H1 (cell line): ENCODE measurements at regions not wholly inside any gene's neighbourhood (a gene's known extent, or its start where the extent isn't known, plus 50 kb on each side); places are given as distances from the start of the nearest gene placed in this dataset.

ENCODE experiments used
- CTCF ChIA-PET: fragments of 300-600 bp; sonication (Branson Sonifier 250); formaldehyde crosslinking; loops from one replicate; lab custom pipeline; 2021; ENCODE audit not compliant: partially characterized antibody; lab: Charles Lee
- POLR2A ChIA-PET: fragments of 300-600 bp; sonication (Branson Sonifier 250); formaldehyde crosslinking; loops from one replicate; lab custom pipeline; 2021; ENCODE audit warnings: inconsistent platforms; ENCODE audit not compliant: partially characterized antibody; lab: Charles Lee
- DNase-seq, 2 experiments: peaks; one replicate each; pipeline versions ENCODE4 v3.0.0 to v3.0.0-alpha.2; 2010 to 2022; ENCODE audit warnings: low spot score in 2 of 2, low read depth in 1 of 2, mixed read lengths in 1 of 2
- FAIRE-seq: peaks from 2 replicates; lab custom pipeline; 2011; peaks lifted over from hg19 to GRCh38; lab: Jason Lieb, UNC
- H2AFZ ChIP-seq: 2 replicates; pipeline ENCODE4 v1.8.1; 2012; ENCODE audit warnings: low read length, inconsistent platforms
- H2AK5ac ChIP-seq: 2 replicates; pipeline ENCODE4 v1.6.1; 2013; ENCODE audit warnings: low read depth, low read length
- H2BK120ac ChIP-seq: replicated peaks from 2 replicates; pipeline ENCODE3; 2013; ENCODE audit warnings: low read depth, low read length, inconsistent platforms
- H2BK12ac ChIP-seq: 2 replicates; pipeline ENCODE4 v1.6.1; 2013; ENCODE audit warnings: low read depth, low read length
- H2BK15ac ChIP-seq: 2 replicates; pipeline ENCODE4 v1.6.1; 2013; ENCODE audit warnings: low read length
- H2BK20ac ChIP-seq: 2 replicates; pipeline ENCODE4 v1.6.1; 2013; ENCODE audit warnings: low read length
- H2BK5ac ChIP-seq: 2 replicates; pipeline ENCODE4 v1.6.1; 2013; ENCODE audit warnings: low read depth, low read length
- H3K14ac ChIP-seq: 2 replicates; pipeline ENCODE4 v1.6.1; 2013; ENCODE audit warnings: inconsistent platforms; ENCODE audit not compliant: insufficient read length
- H3K18ac ChIP-seq: 2 replicates; pipeline ENCODE4 v1.6.1; 2013; ENCODE audit warnings: low read length; ENCODE audit errors: extremely low read depth
- H3K23ac ChIP-seq: 2 replicates; pipeline ENCODE4 v1.6.1; 2013; ENCODE audit warnings: inconsistent platforms; ENCODE audit not compliant: insufficient read length
- H3K23me2 ChIP-seq: 2 replicates; pipeline ENCODE4 v1.6.1; 2013; ENCODE audit warnings: low read depth, low read length
- H3K27ac ChIP-seq: 2 replicates; pipeline ENCODE4 v1.6.1; 2011; ENCODE audit warnings: low read depth, low read length, inconsistent platforms
- H3K27me3 ChIP-seq, 4 experiments: replicated peaks in 1 of 4; 1 replicate in 1 of 4; 2 replicates in 3 of 4; pipeline versions ENCODE4 v1.6.1 to v1.8.1; 2011 to 2013; ENCODE audit warnings: low read length in 3 of 4, mild to moderate bottlenecking in 3 of 4, inconsistent platforms in 2 of 4, mixed read lengths in 2 of 4, moderate library complexity in 1 of 4; ENCODE audit not compliant: control insufficient read depth in 3 of 4, insufficient read depth in 3 of 4; ENCODE audit errors: extremely low read depth in 1 of 4
- H3K36me3 ChIP-seq, 4 experiments: 2 replicates each; pipeline versions ENCODE4 v1.6.1 to v1.8.1; 2011 to 2013; ENCODE audit warnings: mild to moderate bottlenecking in 4 of 4, low read length in 3 of 4, moderate library complexity in 2 of 4, control low read depth in 1 of 4, inconsistent platforms in 1 of 4; ENCODE audit not compliant: insufficient read depth in 4 of 4, control insufficient read depth in 2 of 4
- H3K4ac ChIP-seq: replicated peaks from 2 replicates; pipeline ENCODE3; 2013; ENCODE audit warnings: low read length, low read depth, mixed read lengths, inconsistent platforms; ENCODE audit not compliant: insufficient read length
- H3K4me1 ChIP-seq, 4 experiments: replicated peaks in 1 of 4; 1 replicate in 1 of 4; 2 replicates in 3 of 4; pipeline versions ENCODE4 v1.6.1 to v1.8.1; 2011 to 2013; ENCODE audit warnings: low read length in 3 of 4, inconsistent platforms in 2 of 4, mixed read lengths in 1 of 4; ENCODE audit not compliant: insufficient read depth in 4 of 4, control insufficient read depth in 3 of 4
- H3K4me2 ChIP-seq, 2 experiments: 2 replicates each; pipeline versions ENCODE4 v1.6.1 to v1.8.1; 2011 to 2013; ENCODE audit warnings: low read depth in 2 of 2, low read length in 2 of 2, control low read depth in 1 of 2, inconsistent platforms in 1 of 2, mild to moderate bottlenecking in 1 of 2; ENCODE audit not compliant: insufficient read depth in 1 of 2
- H3K4me3 ChIP-seq, 4 experiments: fragments of 200-600, 300-600 bp in 1 of 4; sonication (generic), shearing (Covaris generic), sonication (Bioruptor Twin) in 1 of 4; 2 replicates each; pipeline versions ENCODE4 v1.5.1 to v1.8.1; 2011 to 2016; ENCODE audit warnings: low read length in 4 of 4, low read depth in 3 of 4, control low read depth in 2 of 4, inconsistent platforms in 2 of 4, mild to moderate bottlenecking in 2 of 4, mixed read lengths in 1 of 4, moderate library complexity in 1 of 4; ENCODE audit not compliant: insufficient read depth in 2 of 4; ENCODE audit errors: extremely low read depth in 1 of 4
- H3K56ac ChIP-seq: replicated peaks from 2 replicates; pipeline ENCODE3; 2013; ENCODE audit warnings: low read depth, mild to moderate bottlenecking, mixed read lengths, low read length, inconsistent platforms; ENCODE audit not compliant: insufficient read length
- H3K79me1 ChIP-seq: 2 replicates; pipeline ENCODE4 v1.6.1; 2013; ENCODE audit warnings: low read depth, low read length, control low read depth
- H3K79me2 ChIP-seq, 2 experiments: 2 replicates each; pipeline versions ENCODE4 v1.6.1 to v1.8.1; 2012 to 2013; ENCODE audit warnings: low read length in 2 of 2, mild to moderate bottlenecking in 2 of 2, inconsistent platforms in 1 of 2; ENCODE audit not compliant: insufficient read depth in 2 of 2, control insufficient read depth in 1 of 2
- H3K9ac ChIP-seq, 4 experiments: replicated peaks in 1 of 4; 1 replicate in 1 of 4; 2 replicates in 3 of 4; pipeline versions ENCODE4 v1.6.1 to v1.8.1; 2011 to 2013; ENCODE audit warnings: low read depth in 3 of 4, low read length in 3 of 4, control low read depth in 2 of 4, mild to moderate bottlenecking in 2 of 4, moderate library complexity in 2 of 4, inconsistent platforms in 1 of 4; ENCODE audit errors: extremely low read depth in 1 of 4
- H3K9me3 ChIP-seq, 2 experiments: 2 replicates each; pipeline versions ENCODE4 v1.6.1 to v1.8.1; 2012 to 2013; ENCODE audit warnings: mild to moderate bottlenecking in 2 of 2, moderate library complexity in 2 of 2, control low read depth in 1 of 2, inconsistent platforms in 1 of 2, low read depth in 1 of 2, low read length in 1 of 2, mixed read lengths in 1 of 2; ENCODE audit not compliant: insufficient read depth in 2 of 2
- H4K20me1 ChIP-seq, 2 experiments: replicated peaks in 1 of 2; 2 replicates each; pipeline versions ENCODE3 to v1.8.1; 2011 to 2013; ENCODE audit warnings: inconsistent platforms in 2 of 2, low read length in 2 of 2, mild to moderate bottlenecking in 1 of 2; ENCODE audit not compliant: insufficient read depth in 2 of 2, control insufficient read depth in 1 of 2
- H4K5ac ChIP-seq: 2 replicates; pipeline ENCODE4 v1.6.1; 2013; ENCODE audit warnings: low read length, low read depth, mixed read lengths, inconsistent platforms; ENCODE audit not compliant: insufficient read length
- H4K8ac ChIP-seq: 2 replicates; pipeline ENCODE4 v1.8.0; 2013; ENCODE audit warnings: mild to moderate bottlenecking, moderate library complexity, low read length, inconsistent platforms; ENCODE audit not compliant: insufficient read depth; ENCODE audit errors: extremely low read depth
- H4K91ac ChIP-seq: replicated peaks from 2 replicates; pipeline ENCODE3; 2013; ENCODE audit warnings: low read length, mixed read lengths, inconsistent platforms; ENCODE audit not compliant: insufficient read length
- BRCA1 ChIP-seq: IDR thresholded peaks from 2 replicates; pipeline ENCODE4 v1.6.1; 2012; ENCODE audit warnings: low read depth, low read length, improper control_type of control experiment
- CBX5 ChIP-seq: fragments of 300-800, 300-1000 bp; sonication (generic); IDR thresholded peaks from 2 replicates; pipeline ENCODE4 v1.7.1; 2016; ENCODE audit warnings: antibody characterized with exemption, low read length, low read depth
- CBX8 ChIP-seq: fragments of 300-800, 300-1000 bp; sonication (generic); IDR thresholded peaks from 2 replicates; pipeline ENCODE4 v1.7.1; 2016; ENCODE audit warnings: low read depth, low read length, borderline replicate concordance
- EGR1 ChIP-seq: IDR thresholded peaks from 2 replicates; pipeline ENCODE4 v1.6.1; 2011; ENCODE audit warnings: low read depth, low read length, borderline replicate concordance
- EP300 ChIP-seq, 2 experiments: IDR thresholded peaks; 1 replicate in 1 of 2; 2 replicates in 1 of 2; pipeline ENCODE4 v1.6.1; 2011 to 2012; ENCODE audit warnings: low read depth in 2 of 2, low read length in 2 of 2, mild to moderate bottlenecking in 2 of 2, borderline replicate concordance in 1 of 2, inconsistent platforms in 1 of 2, moderate library complexity in 1 of 2
- FOSL1 ChIP-seq: IDR thresholded peaks from 2 replicates; pipeline ENCODE4 v1.6.1; 2011; ENCODE audit warnings: mild to moderate bottlenecking, low read depth, low read length, moderate library complexity; ENCODE audit not compliant: insufficient read depth
- HDAC6 ChIP-seq: IDR thresholded peaks from one replicate; pipeline ENCODE4 v1.7.1; 2012; ENCODE audit warnings: low read depth, mild to moderate bottlenecking, inconsistent platforms, low read length, moderate library complexity
- MAX ChIP-seq: IDR thresholded peaks from 2 replicates; pipeline ENCODE4 v1.6.1; 2012; ENCODE audit warnings: inconsistent platforms
- NRF1 ChIP-seq: IDR thresholded peaks from 2 replicates; pipeline ENCODE4 v1.6.1; 2011; ENCODE audit warnings: mild to moderate bottlenecking, low read depth, low read length, improper control_type of control experiment
- RXRA ChIP-seq: IDR thresholded peaks from 2 replicates; pipeline ENCODE4 v1.6.1; 2011; ENCODE audit warnings: low read depth, mild to moderate bottlenecking, low read length, moderate library complexity; ENCODE audit not compliant: insufficient read depth
- SAP30 ChIP-seq: fragments of 300-600 bp; sonication (generic); IDR thresholded peaks from 2 replicates; pipeline ENCODE4 v1.7.1; 2012; ENCODE audit warnings: low read length, moderate library complexity, mild to moderate bottlenecking, inconsistent platforms; ENCODE audit not compliant: insufficient read depth, insufficient replicate concordance
- SP2 ChIP-seq: IDR thresholded peaks from 2 replicates; pipeline ENCODE4 v1.6.1; 2012; ENCODE audit warnings: mild to moderate bottlenecking, low read length, inconsistent platforms
- SP4 ChIP-seq: IDR thresholded peaks from 2 replicates; pipeline ENCODE4 v1.6.1; 2012; ENCODE audit warnings: low read length, inconsistent platforms
- TEAD4 ChIP-seq: IDR thresholded peaks from 2 replicates; pipeline ENCODE4 v1.6.1; 2012; ENCODE audit warnings: low read depth, low read length, inconsistent platforms, mixed read lengths
- WGBS, 2 experiments: shearing (Covaris generic) in 1 of 2; methylation state at CpG; one replicate each; pipeline versions ENCODE4 v1.1.6 to v1.1.7; 2013 to 2015; ENCODE audit warnings: low lambda C conversion rate in 2 of 2, mixed read lengths in 2 of 2, inconsistent platforms in 1 of 2, low coverage in 1 of 2, missing lambda C conversion rate in 1 of 2; ENCODE audit not compliant: insufficient replicate concordance in 2 of 2, insufficient coverage in 1 of 2, insufficient read length in 1 of 2; ENCODE audit errors: extremely low coverage in 1 of 2, missing lambda C conversion rate in 1 of 2; 5-methylcytosine and 5-hydroxymethylcytosine counted together

- Histone ChIP-seq H2BK5ac (no peak overlapping the region), H3K9me3 (no peaks in the 10 kb centered on the region), H3K36me3 (no peaks in the 10 kb centered on the region), H2BK12ac (no peak overlapping the region), H4K5ac (no peak overlapping the region), H3K79me2 (no peaks in the 10 kb centered on the region), H3K27me3 (no peaks in the 10 kb centered on the region), H3K79me1 (no peaks in the 10 kb centered on the region), H2AK5ac (no peak overlapping the region), H2BK15ac (no peak overlapping the region), H2AFZ (no peak overlapping the region), H3K4me2 (no peak overlapping the region), H3K4me1 (no peaks in the 10 kb centered on the region), H2BK20ac (no peak overlapping the region), H3K56ac (no peak overlapping the region), H3K27ac (no peak overlapping the region), H4K20me1 (no peaks in the 10 kb centered on the region), H3K4ac (no peak overlapping the region), H3K4me3 (no peak overlapping the region), H2BK120ac (no peak overlapping the region), H3K14ac (no peak overlapping the region), H3K23me2 (no peaks in the 10 kb centered on the region), H3K9ac (no peak overlapping the region), H4K91ac (no peak overlapping the region), H3K18ac (no peak overlapping the region), H3K23ac (no peak overlapping the region), H4K8ac (no peak overlapping the region)
- FAIRE-seq (no peak), DNase-seq (no peak)
- ChIA-PET POLR2A (no interaction called here), CTCF (no interaction called here)
- WGBS, 2 experiments, result 94% methylated on average over 3 of the region's 3 CpGs; no CpG with 5 or more reads in 1 of the 2 experiments
- TF ChIP-seq SAP30, result no peak
- TF ChIP-seq SP2, result no peak
- TF ChIP-seq FOSL1, result no peak
- no peak for TF ChIP-seq TEAD4
- no peak for TF ChIP-seq CBX5
- TF ChIP-seq NRF1, result no peak
- TF ChIP-seq SP4, result no peak
- TF ChIP-seq MAX, result no peak
- no peak for TF ChIP-seq BRCA1
- TF ChIP-seq CBX8, result no peak
- TF ChIP-seq EGR1, result no peak
- no peak for TF ChIP-seq HDAC6
- TF ChIP-seq EP300 (IDR thresholded peaks at IDR 0.05; ENCODE audit: borderline replicate concordance in 1 of 2, low read depth in 2 of 2, low read length in 2 of 2), result no peak
- TF ChIP-seq RXRA, result no peak
Observed at GRCh38 chr21:19148056-19148455, 744.5 kb upstream of the TMPRSS15 start.
